ENCODE measurements at regions not wholly inside any gene's neighbourhood (a gene's known extent, or its start where the extent isn't known, plus 50 kb on each side); places are given as distances from the start of the nearest gene placed in this dataset.

GRCh38 chr9:80143899-80144298, 572.1 kb downstream of the TLE4 start:
- Histone ChIP-seq H3K27me3 (ENCODE audit: control insufficient read depth in 3 of 3, insufficient read depth in 3 of 3, low read length in 3 of 3) (no peaks in the 10 kb centered on the region), H3K9me3 (ENCODE audit: control insufficient read depth in 3 of 3, low read length in 3 of 3) (no peaks in the 10 kb centered on the region), H3K27ac (ENCODE audit: low read depth, low read length) (no peak overlapping the region), H3K9ac (ENCODE audit: low read depth in 1 of 3, low read length in 3 of 3) (no peak overlapping the region), H3K4me3 (ENCODE audit: low read length in 3 of 3) (no peak overlapping the region), H3K36me3 (ENCODE audit: control insufficient read depth in 3 of 3, insufficient read depth in 3 of 3, low read length in 3 of 3) (no peaks in the 10 kb centered on the region), H3K4me1 (ENCODE audit: control insufficient read depth in 3 of 3, insufficient read depth in 3 of 3, low read length in 3 of 3) (no peaks in the 10 kb centered on the region)

- no peak overlapping the region for H3K27ac ChIP-seq (ENCODE audit: low read depth, low read length)
- H3K36me3 ChIP-seq (ENCODE audit: control insufficient read depth in 3 of 3, insufficient read depth in 3 of 3, low read length in 3 of 3) = no peaks in the 10 kb centered on the region
- no peaks in the 10 kb centered on the region for H3K9me3 ChIP-seq (ENCODE audit: control insufficient read depth in 3 of 3, low read length in 3 of 3)
- no peaks in the 10 kb centered on the region for H3K27me3 ChIP-seq (ENCODE audit: control insufficient read depth in 3 of 3, insufficient read depth in 3 of 3, low read length in 3 of 3)
- no peak overlapping the region for H3K4me3 ChIP-seq (ENCODE audit: low read length in 3 of 3)
- H3K9ac ChIP-seq (ENCODE audit: low read depth in 1 of 3, low read length in 3 of 3) = no peak overlapping the region
- no peaks in the 10 kb centered on the region for H3K4me1 ChIP-seq (ENCODE audit: control insufficient read depth in 3 of 3, insufficient read depth in 3 of 3, low read length in 3 of 3)
Measured at GRCh38 chr9:80134487-80134886, 562.7 kb downstream of the TLE4 start.

GRCh38 chr9:80131627-80132026, 559.9 kb downstream of the TLE4 start:
- no peak overlapping the region for H3K27ac ChIP-seq (ENCODE audit: low read depth, low read length)
- no peak overlapping the region for H3K4me3 ChIP-seq (ENCODE audit: low read length in 3 of 3)
- H3K36me3 ChIP-seq (ENCODE audit: control insufficient read depth in 3 of 3, insufficient read depth in 3 of 3, low read length in 3 of 3) = no peaks in the 10 kb centered on the region
- no peak overlapping the region for H3K9ac ChIP-seq (ENCODE audit: low read depth in 1 of 3, low read length in 3 of 3)
- H3K4me1 ChIP-seq (ENCODE audit: control insufficient read depth in 3 of 3, insufficient read depth in 3 of 3, low read length in 3 of 3) = no peaks in the 10 kb centered on the region
- H3K9me3 ChIP-seq (ENCODE audit: control insufficient read depth in 3 of 3, low read length in 3 of 3) = no peaks in the 10 kb centered on the region
- H3K27me3 ChIP-seq (ENCODE audit: control insufficient read depth in 3 of 3, insufficient read depth in 3 of 3, low read length in 3 of 3) = no peaks in the 10 kb centered on the region

GRCh38 chr9:80127920-80128319, 556.2 kb downstream of the TLE4 start:
- Histone ChIP-seq H3K36me3 (ENCODE audit: control insufficient read depth in 3 of 3, insufficient read depth in 3 of 3, low read length in 3 of 3) (no peaks in the 10 kb centered on the region), H3K9ac (ENCODE audit: low read depth in 1 of 3, low read length in 3 of 3) (no peak overlapping the region), H3K4me3 (ENCODE audit: low read length in 3 of 3) (no peak overlapping the region), H3K27ac (ENCODE audit: low read depth, low read length) (no peak overlapping the region), H3K9me3 (ENCODE audit: control insufficient read depth in 3 of 3, low read length in 3 of 3) (no peaks in the 10 kb centered on the region), H3K4me1 (ENCODE audit: control insufficient read depth in 3 of 3, insufficient read depth in 3 of 3, low read length in 3 of 3) (no peaks in the 10 kb centered on the region), H3K27me3 (ENCODE audit: control insufficient read depth in 3 of 3, insufficient read depth in 3 of 3, low read length in 3 of 3) (no peaks in the 10 kb centered on the region)

- no peaks in the 10 kb centered on the region for H3K27me3 ChIP-seq (ENCODE audit: control insufficient read depth in 3 of 3, insufficient read depth in 3 of 3, low read length in 3 of 3)
- no peak overlapping the region for H3K27ac ChIP-seq (ENCODE audit: low read depth, low read length)
- H3K9ac ChIP-seq (ENCODE audit: low read depth in 1 of 3, low read length in 3 of 3) = no peak overlapping the region
- H3K9me3 ChIP-seq (ENCODE audit: control insufficient read depth in 3 of 3, low read length in 3 of 3) = no peaks in the 10 kb centered on the region
- no peaks in the 10 kb centered on the region for H3K4me1 ChIP-seq (ENCODE audit: control insufficient read depth in 3 of 3, insufficient read depth in 3 of 3, low read length in 3 of 3)
- H3K36me3 ChIP-seq (ENCODE audit: control insufficient read depth in 3 of 3, insufficient read depth in 3 of 3, low read length in 3 of 3) = no peaks in the 10 kb centered on the region
- no peak overlapping the region for H3K4me3 ChIP-seq (ENCODE audit: low read length in 3 of 3)
Measured at GRCh38 chr9:80125731-80126264, 554.0 kb downstream of the TLE4 start.

- Histone ChIP-seq H3K36me3 (ENCODE audit: control insufficient read depth in 3 of 3, insufficient read depth in 3 of 3, low read length in 3 of 3) (no peaks in the 10 kb centered on the region), H3K4me1 (ENCODE audit: control insufficient read depth in 3 of 3, insufficient read depth in 3 of 3, low read length in 3 of 3) (no peaks in the 10 kb centered on the region), H3K27ac (ENCODE audit: low read depth, low read length) (no peak overlapping the region), H3K4me3 (ENCODE audit: low read length in 3 of 3) (no peak overlapping the region), H3K27me3 (ENCODE audit: control insufficient read depth in 3 of 3, insufficient read depth in 3 of 3, low read length in 3 of 3) (no peaks in the 10 kb centered on the region), H3K9me3 (ENCODE audit: control insufficient read depth in 3 of 3, low read length in 3 of 3) (no peaks in the 10 kb centered on the region), H3K9ac (ENCODE audit: low read depth in 1 of 3, low read length in 3 of 3) (no peak overlapping the region)
Measured at GRCh38 chr9:80117031-80117430, 545.3 kb downstream of the TLE4 start.

GRCh38 chr9:80114241-80114640, 542.5 kb downstream of the TLE4 start:
- no peaks in the 10 kb centered on the region for H3K27me3 ChIP-seq (ENCODE audit: control insufficient read depth in 3 of 3, insufficient read depth in 3 of 3, low read length in 3 of 3)
- no peak overlapping the region for H3K27ac ChIP-seq (ENCODE audit: low read depth, low read length)
- no peaks in the 10 kb centered on the region for H3K9me3 ChIP-seq (ENCODE audit: control insufficient read depth in 3 of 3, low read length in 3 of 3)
- H3K4me3 ChIP-seq (ENCODE audit: low read length in 3 of 3) = no peak overlapping the region
- no peak overlapping the region for H3K9ac ChIP-seq (ENCODE audit: low read depth in 1 of 3, low read length in 3 of 3)
- no peaks in the 10 kb centered on the region for H3K36me3 ChIP-seq (ENCODE audit: control insufficient read depth in 3 of 3, insufficient read depth in 3 of 3, low read length in 3 of 3)
- no peaks in the 10 kb centered on the region for H3K4me1 ChIP-seq (ENCODE audit: control insufficient read depth in 3 of 3, insufficient read depth in 3 of 3, low read length in 3 of 3)

GRCh38 chr9:80107931-80108660, 536.3 kb downstream of the TLE4 start:
- Histone ChIP-seq H3K9me3 (ENCODE audit: control insufficient read depth in 3 of 3, low read length in 3 of 3) (no peaks in the 10 kb centered on the region), H3K4me3 (ENCODE audit: low read length in 3 of 3) (no peak overlapping the region), H3K36me3 (ENCODE audit: control insufficient read depth in 3 of 3, insufficient read depth in 3 of 3, low read length in 3 of 3) (no peaks in the 10 kb centered on the region), H3K27me3 (ENCODE audit: control insufficient read depth in 3 of 3, insufficient read depth in 3 of 3, low read length in 3 of 3) (no peaks in the 10 kb centered on the region), H3K27ac (ENCODE audit: low read depth, low read length) (no peak overlapping the region), H3K4me1 (ENCODE audit: control insufficient read depth in 3 of 3, insufficient read depth in 3 of 3, low read length in 3 of 3) (no peaks in the 10 kb centered on the region), H3K9ac (ENCODE audit: low read depth in 1 of 3, low read length in 3 of 3) (no peak overlapping the region)

- Histone ChIP-seq H3K9ac (ENCODE audit: low read depth in 1 of 3, low read length in 3 of 3) (no peak overlapping the region), H3K36me3 (ENCODE audit: control insufficient read depth in 3 of 3, insufficient read depth in 3 of 3, low read length in 3 of 3) (no peaks in the 10 kb centered on the region), H3K27ac (ENCODE audit: low read depth, low read length) (no peak overlapping the region), H3K4me3 (ENCODE audit: low read length in 3 of 3) (no peak overlapping the region), H3K9me3 (ENCODE audit: control insufficient read depth in 3 of 3, low read length in 3 of 3) (no peaks in the 10 kb centered on the region), H3K27me3 (ENCODE audit: control insufficient read depth in 3 of 3, insufficient read depth in 3 of 3, low read length in 3 of 3) (no peaks in the 10 kb centered on the region), H3K4me1 (ENCODE audit: control insufficient read depth in 3 of 3, insufficient read depth in 3 of 3, low read length in 3 of 3) (no peaks in the 10 kb centered on the region)
Measured at GRCh38 chr9:80097476-80097875, 525.7 kb downstream of the TLE4 start.

GRCh38 chr9:80094176-80094771, 522.5 kb downstream of the TLE4 start:
- Histone ChIP-seq H3K36me3 (ENCODE audit: control insufficient read depth in 3 of 3, insufficient read depth in 3 of 3, low read length in 3 of 3) (no peaks in the 10 kb centered on the region), H3K4me1 (ENCODE audit: control insufficient read depth in 3 of 3, insufficient read depth in 3 of 3, low read length in 3 of 3) (no peaks in the 10 kb centered on the region), H3K27ac (ENCODE audit: low read depth, low read length) (no peak overlapping the region), H3K9ac (ENCODE audit: low read depth in 1 of 3, low read length in 3 of 3) (no peak overlapping the region), H3K27me3 (ENCODE audit: control insufficient read depth in 3 of 3, insufficient read depth in 3 of 3, low read length in 3 of 3) (no peaks in the 10 kb centered on the region), H3K4me3 (ENCODE audit: low read length in 3 of 3) (no peak overlapping the region), H3K9me3 (ENCODE audit: control insufficient read depth in 3 of 3, low read length in 3 of 3) (no peaks in the 10 kb centered on the region)
